Endothelial cell (in vitro differentiated cells): ENCODE measurements at regions not wholly inside any gene's neighbourhood (a gene's known extent, or its start where the extent isn't known, plus 50 kb on each side); places are given as distances from the start of the nearest gene placed in this dataset.

Experiments
- DNase-seq: peaks from one replicate; pipeline ENCODE4 v3.0.0; 2021; ENCODE audit warnings: low spot score
- H3K27ac Mint-ChIP-seq: one replicate; pipeline ENCODE4 v1.8.0; 2021; ENCODE audit warnings: mixed read lengths, inconsistent platforms; ENCODE audit not compliant: unreplicated experiment
- H3K27me3 Mint-ChIP-seq: one replicate; pipeline ENCODE4 v1.8.0; 2021; ENCODE audit warnings: mild to moderate bottlenecking, moderate library complexity, mixed read lengths, inconsistent platforms; ENCODE audit not compliant: unreplicated experiment
- H3K36me3 Mint-ChIP-seq: one replicate; pipeline ENCODE4 v1.8.0; 2021; ENCODE audit warnings: mild to moderate bottlenecking, low read depth, mixed read lengths, inconsistent platforms; ENCODE audit not compliant: unreplicated experiment
- H3K4me1 Mint-ChIP-seq: one replicate; pipeline ENCODE4 v1.8.0; 2021; ENCODE audit warnings: mild to moderate bottlenecking, mixed read lengths, inconsistent platforms; ENCODE audit not compliant: unreplicated experiment
- H3K4me3 Mint-ChIP-seq: one replicate; pipeline ENCODE4 v1.8.0; 2021; ENCODE audit warnings: mild to moderate bottlenecking, mixed read lengths, inconsistent platforms; ENCODE audit not compliant: unreplicated experiment
- H3K9me3 Mint-ChIP-seq: one replicate; pipeline ENCODE4 v1.8.0; 2021; ENCODE audit warnings: mixed read lengths, inconsistent platforms; ENCODE audit not compliant: unreplicated experiment
- CTCF ChIP-seq: fragments of 200-600 bp; sonication (generic); IDR thresholded peaks from one replicate; pipeline ENCODE4 v1.5.0; 2021; ENCODE audit warnings: antibody characterized with exemption; ENCODE audit not compliant: unreplicated experiment

- Mint-ChIP-seq H3K36me3 (no peaks in the 10 kb centered on the region), H3K9me3 (no peaks in the 10 kb centered on the region), H3K27me3 (no peaks in the 10 kb centered on the region), H3K4me3 (no peak overlapping the region), H3K4me1 (no peaks in the 10 kb centered on the region), H3K27ac (no peak overlapping the region)
- no peak for DNase-seq
- no peak for TF ChIP-seq CTCF
These were observed 78.8 kb upstream of the FAT4 start for GRCh38 chr4:125235971-125236370.

- H3K4me3 Mint-ChIP-seq = no peak overlapping the region
- no peak overlapping the region for H3K27ac Mint-ChIP-seq
- H3K4me1 Mint-ChIP-seq = no peaks in the 10 kb centered on the region
- peaks cover 3% of the 10 kb centered on the region for H3K36me3 Mint-ChIP-seq
- DNase-seq = no peak
- H3K9me3 Mint-ChIP-seq = no peaks in the 10 kb centered on the region
- no peaks in the 10 kb centered on the region for H3K27me3 Mint-ChIP-seq
- TF ChIP-seq CTCF = no peak
These were observed 83.1 kb upstream of the FAT4 start for GRCh38 chr4:125231661-125232060.

- no peak for TF ChIP-seq CTCF
These were observed 85.1 kb upstream of the FAT4 start for GRCh38 chr4:125229596-125230058.

GRCh38 chr4:125225806-125226205 lies 88.9 kb upstream of the FAT4 start:
- no peak for TF ChIP-seq CTCF
- Mint-ChIP-seq H3K4me3 (no peak overlapping the region), H3K27me3 (no peaks in the 10 kb centered on the region), H3K9me3 (no peaks in the 10 kb centered on the region), H3K4me1 (no peaks in the 10 kb centered on the region), H3K27ac (no peak overlapping the region), H3K36me3 (peaks cover 3% of the 10 kb centered on the region)
- DNase-seq = no peak

More at GRCh38 chr4:125229596-125230058, 85.1 kb upstream of the FAT4 start:
- H3K9me3 Mint-ChIP-seq = no peaks in the 10 kb centered on the region
- H3K36me3 Mint-ChIP-seq = peaks cover 3% of the 10 kb centered on the region
- no peaks in the 10 kb centered on the region for H3K4me1 Mint-ChIP-seq
- no peaks in the 10 kb centered on the region for H3K27me3 Mint-ChIP-seq
- no peak for DNase-seq
- H3K27ac Mint-ChIP-seq = no peak overlapping the region
- no peak overlapping the region for H3K4me3 Mint-ChIP-seq

GRCh38 chr4:125200556-125200955 lies 114.2 kb upstream of the FAT4 start:
- no peak overlapping the region for H3K27ac Mint-ChIP-seq
- H3K27me3 Mint-ChIP-seq = peaks cover 1% of the 10 kb centered on the region
- H3K4me3 Mint-ChIP-seq = no peak overlapping the region
- no peaks in the 10 kb centered on the region for H3K9me3 Mint-ChIP-seq
- no peak for DNase-seq
- H3K4me1 Mint-ChIP-seq = peaks cover 10% of the 10 kb centered on the region
- no peak for TF ChIP-seq CTCF
- no peaks in the 10 kb centered on the region for H3K36me3 Mint-ChIP-seq
